HL-60 (cell line): ENCODE measurements at regions not wholly inside any gene's neighbourhood (a gene's known extent, or its start where the extent isn't known, plus 50 kb on each side); places are given as distances from the start of the nearest gene placed in this dataset.

Experiments
- CTCF ChIP-seq: IDR thresholded peaks from one replicate; pipeline ENCODE4 v1.5.1; 2011; ENCODE audit warnings: low read length, control low read depth, inconsistent platforms; ENCODE audit not compliant: insufficient read depth
- GABPA ChIP-seq: IDR thresholded peaks from 2 replicates; pipeline ENCODE4 v1.6.1; 2012; ENCODE audit warnings: low read depth
- POLR2AphosphoS5 ChIP-seq: IDR thresholded peaks from 2 replicates; pipeline ENCODE4 v1.6.1; 2012; ENCODE audit warnings: low read depth
- TF ChIP-seq, protein P1 (sequence below): IDR thresholded peaks from 2 replicates; pipeline ENCODE4 v1.6.1; 2012; ENCODE audit warnings: low read depth; ENCODE audit not compliant: insufficient replicate concordance

GRCh38 chr13:106246666-106247188 is 288.7 kb downstream of the EFNB2 start:
- TF ChIP-seq CTCF = no peak
- TF ChIP-seq POLR2AphosphoS5 = no peak
- TF ChIP-seq, protein P1, sequence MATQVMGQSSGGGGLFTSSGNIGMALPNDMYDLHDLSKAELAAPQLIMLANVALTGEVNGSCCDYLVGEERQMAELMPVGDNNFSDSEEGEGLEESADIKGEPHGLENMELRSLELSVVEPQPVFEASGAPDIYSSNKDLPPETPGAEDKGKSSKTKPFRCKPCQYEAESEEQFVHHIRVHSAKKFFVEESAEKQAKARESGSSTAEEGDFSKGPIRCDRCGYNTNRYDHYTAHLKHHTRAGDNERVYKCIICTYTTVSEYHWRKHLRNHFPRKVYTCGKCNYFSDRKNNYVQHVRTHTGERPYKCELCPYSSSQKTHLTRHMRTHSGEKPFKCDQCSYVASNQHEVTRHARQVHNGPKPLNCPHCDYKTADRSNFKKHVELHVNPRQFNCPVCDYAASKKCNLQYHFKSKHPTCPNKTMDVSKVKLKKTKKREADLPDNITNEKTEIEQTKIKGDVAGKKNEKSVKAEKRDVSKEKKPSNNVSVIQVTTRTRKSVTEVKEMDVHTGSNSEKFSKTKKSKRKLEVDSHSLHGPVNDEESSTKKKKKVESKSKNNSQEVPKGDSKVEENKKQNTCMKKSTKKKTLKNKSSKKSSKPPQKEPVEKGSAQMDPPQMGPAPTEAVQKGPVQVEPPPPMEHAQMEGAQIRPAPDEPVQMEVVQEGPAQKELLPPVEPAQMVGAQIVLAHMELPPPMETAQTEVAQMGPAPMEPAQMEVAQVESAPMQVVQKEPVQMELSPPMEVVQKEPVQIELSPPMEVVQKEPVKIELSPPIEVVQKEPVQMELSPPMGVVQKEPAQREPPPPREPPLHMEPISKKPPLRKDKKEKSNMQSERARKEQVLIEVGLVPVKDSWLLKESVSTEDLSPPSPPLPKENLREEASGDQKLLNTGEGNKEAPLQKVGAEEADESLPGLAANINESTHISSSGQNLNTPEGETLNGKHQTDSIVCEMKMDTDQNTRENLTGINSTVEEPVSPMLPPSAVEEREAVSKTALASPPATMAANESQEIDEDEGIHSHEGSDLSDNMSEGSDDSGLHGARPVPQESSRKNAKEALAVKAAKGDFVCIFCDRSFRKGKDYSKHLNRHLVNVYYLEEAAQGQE = no peak
- no peak for TF ChIP-seq GABPA
